GM23248 (cell line): ENCODE measurements at regions not wholly inside any gene's neighbourhood (a gene's known extent, or its start where the extent isn't known, plus 50 kb on each side); places are given as distances from the start of the nearest gene placed in this dataset.

Source experiments
- EZH2 ChIP-seq: fragments of 200-600 bp; sonication (generic); IDR thresholded peaks from 2 replicates; pipeline ENCODE4 v1.6.1; 2018; ENCODE audit warnings: antibody characterized with exemption, mild to moderate bottlenecking; ENCODE audit not compliant: insufficient read depth, poor library complexity, severe bottlenecking
- EZH2phosphoT487 ChIP-seq: fragments of 200-600 bp; sonication (generic); IDR thresholded peaks from 2 replicates; pipeline ENCODE4 v1.6.1; 2018; ENCODE audit warnings: antibody characterized with exemption, moderate library complexity, mild to moderate bottlenecking, low read depth; ENCODE audit not compliant: insufficient read depth

- TF ChIP-seq EZH2 (no peak), EZH2phosphoT487 (no peak)
Measured at GRCh38 chr6:50240986-50241385, 191.3 kb upstream of the DEFB112 start.
